HG02759 (cell line): ENCODE measurements at regions not wholly inside any gene's neighbourhood (a gene's known extent, or its start where the extent isn't known, plus 50 kb on each side); places are given as distances from the start of the nearest gene placed in this dataset.
"Not testable (repeated sequence)": the region's sequence is repeated elsewhere in the genome, so short reads cannot be mapped to it uniquely, and the experiment has no call there.

ENCODE experiments used
- ATAC-seq: cut with Tn5 transposase; IDR thresholded peaks from one replicate; pipeline ENCODE4 v1.9.1; 2021; ENCODE audit warnings: mild to moderate bottlenecking, moderate library complexity; ENCODE audit not compliant: unreplicated experiment

- ATAC-seq = no peak
These were observed 72.7 kb upstream of the NALF2 start for GRCh38 chrX:69431420-69431819.

DNA sequence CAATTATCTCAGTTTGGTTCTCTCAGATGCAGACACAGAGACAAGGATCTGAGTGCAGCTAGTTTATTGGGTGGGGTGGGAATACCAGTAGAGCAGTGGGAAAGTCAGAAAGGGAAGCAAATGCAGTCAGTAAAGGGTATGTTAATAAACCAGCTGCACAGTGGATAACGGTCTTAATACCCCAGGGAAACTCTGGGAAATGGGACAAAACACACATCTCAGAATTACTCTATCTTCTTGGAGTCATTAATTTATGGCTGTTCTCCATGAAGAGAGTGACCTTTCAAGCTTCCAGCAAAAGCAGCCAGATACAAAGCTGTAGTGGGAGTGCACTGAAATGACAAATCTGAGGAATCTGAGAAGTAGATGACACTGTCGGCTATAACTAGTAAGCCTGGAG, 73.3 kb upstream of the NALF2 start:
- no peak for ATAC-seq

DNA sequence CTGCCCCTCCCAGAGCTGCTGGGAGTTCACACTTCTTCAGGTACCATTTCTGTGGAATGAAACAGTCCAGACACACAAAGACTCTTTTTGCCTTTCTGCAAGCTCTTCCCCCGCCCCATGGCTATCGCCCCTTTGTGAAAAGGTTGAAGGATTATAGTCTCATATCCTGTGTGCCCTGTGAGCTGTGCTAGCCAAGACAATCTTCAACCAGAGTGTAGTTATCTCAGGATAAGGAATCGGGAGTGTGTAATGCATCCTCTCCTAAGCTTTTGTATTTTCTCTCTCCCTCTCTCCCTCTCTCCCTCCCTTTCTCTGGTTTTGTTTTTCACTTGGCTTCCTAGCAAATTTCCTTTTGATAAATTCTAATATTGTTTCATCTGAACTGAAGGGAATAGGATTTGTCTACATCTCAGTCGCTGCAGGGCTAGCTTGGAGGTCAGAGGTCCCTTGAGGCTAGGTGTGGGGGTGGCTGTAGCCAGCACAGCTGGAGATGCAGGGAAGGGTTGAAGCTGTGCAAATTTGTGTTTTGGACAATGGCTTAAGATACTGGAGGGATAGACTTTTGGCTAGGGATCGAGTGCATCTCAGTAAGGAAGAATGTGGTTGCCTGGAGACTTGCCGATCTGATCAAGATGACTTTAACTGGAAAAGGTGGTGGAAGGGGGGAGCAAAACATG, 74.6 kb upstream of the NALF2 start:
- ATAC-seq = no peak

GRCh38 chrX:69428216-69428615, 75.9 kb upstream of the NALF2 start:
- ATAC-seq = no peak

DNA sequence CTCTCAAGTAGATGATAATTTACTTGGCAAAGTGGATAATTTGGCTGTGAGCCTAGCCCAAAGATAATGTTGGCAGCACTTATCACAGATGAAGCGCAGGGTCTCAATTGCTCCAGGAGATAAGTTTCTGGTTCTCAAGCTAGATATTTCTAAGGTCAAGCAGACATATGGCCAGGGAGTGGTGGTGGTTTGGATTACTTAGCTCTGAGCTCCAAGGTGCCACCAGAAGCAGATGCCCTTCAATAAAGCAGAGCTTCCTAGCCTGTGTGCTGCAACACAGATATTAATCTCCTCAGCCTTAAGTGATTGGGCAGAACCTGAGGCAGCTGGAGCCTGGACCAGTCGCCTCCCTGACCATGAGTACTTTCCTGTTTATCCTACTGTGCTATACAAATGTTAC, 79.2 kb upstream of the NALF2 start:
- no peak for ATAC-seq

DNA sequence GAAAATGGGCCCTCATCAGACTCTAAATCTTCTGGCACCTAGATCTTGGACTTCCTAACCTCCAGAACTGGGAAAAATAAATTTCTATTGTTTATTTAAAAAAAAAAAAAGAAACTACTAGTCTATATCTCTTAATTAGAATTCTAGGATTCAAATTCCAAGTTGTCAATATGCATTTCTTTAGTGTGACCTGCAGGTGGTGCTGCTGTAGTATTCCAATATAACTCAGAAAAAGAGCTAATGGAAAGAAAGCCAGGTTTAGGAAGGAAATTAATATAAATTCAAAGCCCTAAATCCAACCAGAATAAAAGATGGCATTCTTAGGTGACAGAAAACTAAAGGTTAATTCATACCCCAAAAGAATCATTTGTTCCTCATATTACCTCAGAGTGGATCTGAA, 80.0 kb upstream of the NALF2 start:
- no peak for ATAC-seq

DNA sequence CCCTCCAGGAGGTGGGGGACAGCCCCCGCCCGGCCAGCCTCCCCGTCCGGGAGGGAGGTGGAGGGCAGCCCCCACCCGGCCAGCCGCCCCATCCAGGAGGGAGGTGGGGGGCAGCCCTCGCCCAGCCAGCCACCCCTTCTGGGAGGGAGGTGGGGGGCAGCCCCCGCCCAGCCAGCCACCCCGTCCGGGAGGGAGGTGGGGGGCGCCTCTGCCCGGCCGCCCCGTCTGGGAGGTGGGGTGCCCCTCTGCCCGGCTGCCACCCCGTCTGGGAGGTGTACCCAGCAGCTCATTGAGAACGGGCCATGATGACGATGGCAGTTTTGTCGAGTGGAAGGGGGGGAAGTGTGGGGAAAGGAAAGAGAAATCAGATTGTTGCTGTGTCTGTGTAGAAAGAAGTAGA, 81.9 kb upstream of the NALF2 start:
- not testable (repeated sequence) for ATAC-seq

GRCh38 chrX:69415698-69416097, 88.4 kb upstream of the NALF2 start:
- ATAC-seq = no peak

GRCh38 chrX:69412661-69413060, 91.5 kb upstream of the NALF2 start:
- no peak for ATAC-seq

- ATAC-seq = no peak
These were observed 105.2 kb upstream of the NALF2 start for GRCh38 chrX:69398881-69399280.

- ATAC-seq = no peak
These were observed 107.2 kb upstream of the NALF2 start for GRCh38 chrX:69396916-69397315.

DNA sequence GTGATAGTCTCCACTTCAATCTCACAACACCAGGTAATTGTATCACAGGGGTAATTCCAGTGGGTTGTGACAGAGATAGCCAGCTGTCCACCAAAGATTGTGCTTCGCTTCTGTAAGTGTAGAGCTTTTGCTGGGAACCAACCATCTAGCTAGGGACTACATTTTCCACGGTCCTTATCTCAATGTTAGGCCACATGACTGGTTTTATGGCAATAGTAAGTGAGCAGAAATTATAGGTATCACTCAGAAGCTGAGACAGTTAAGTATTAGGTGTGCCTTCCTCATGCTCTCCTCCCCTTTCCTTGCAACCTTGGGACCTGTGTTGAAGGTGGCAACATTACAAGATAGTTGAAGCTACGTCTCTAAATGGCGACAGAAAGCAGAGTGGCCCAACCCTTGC, 108.8 kb upstream of the NALF2 start:
- no peak for ATAC-seq

GRCh38 chrX:69389101-69389501, 115.0 kb upstream of the NALF2 start:
- no peak for ATAC-seq

GRCh38 chrX:69388526-69388925, 115.6 kb upstream of the NALF2 start:
- no peak for ATAC-seq

DNA sequence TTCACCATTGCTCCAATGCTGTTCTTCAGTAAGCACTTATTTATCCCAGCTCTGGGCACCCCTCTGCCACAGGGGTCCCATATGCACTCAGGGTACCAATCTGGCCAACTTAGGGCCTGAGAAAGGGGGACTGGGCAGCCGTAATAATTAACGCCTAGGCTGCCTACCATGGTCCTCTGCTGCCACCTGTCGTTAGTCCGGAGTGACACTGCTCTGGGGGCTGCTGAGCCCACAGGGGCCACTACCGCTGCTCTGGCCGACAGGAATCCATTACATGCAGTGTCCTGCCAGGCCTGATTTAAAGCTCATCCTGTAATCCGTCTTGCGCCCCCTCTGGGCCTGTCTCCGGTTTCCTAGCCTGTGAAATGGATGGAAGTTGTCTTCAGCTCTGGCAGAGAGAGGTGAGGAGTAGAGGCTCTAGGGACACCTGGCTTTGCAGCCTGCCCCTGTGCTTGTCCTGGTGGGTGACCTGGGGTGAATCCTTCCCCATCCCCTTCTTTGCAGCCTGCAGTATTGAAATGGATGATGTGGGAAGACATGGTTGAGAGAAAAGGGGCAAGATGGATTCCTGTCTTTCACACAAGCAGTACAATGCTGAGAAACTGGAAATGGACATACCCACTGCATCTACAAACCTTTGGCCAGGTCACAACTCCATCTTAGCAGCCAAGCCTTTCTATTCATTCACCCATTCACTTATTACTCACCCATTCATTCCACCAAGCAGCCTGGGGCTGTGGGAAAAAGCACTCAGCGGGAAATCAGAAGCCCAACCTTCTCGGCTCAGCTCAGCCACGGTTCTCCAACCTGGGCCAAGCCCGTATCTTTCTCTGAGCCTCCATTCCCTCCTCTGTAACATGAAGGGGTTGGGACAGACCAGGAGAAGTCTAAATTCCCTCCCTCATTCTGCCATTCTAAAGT, 116.3 kb upstream of the NALF2 start:
- ATAC-seq = no peak

DNA sequence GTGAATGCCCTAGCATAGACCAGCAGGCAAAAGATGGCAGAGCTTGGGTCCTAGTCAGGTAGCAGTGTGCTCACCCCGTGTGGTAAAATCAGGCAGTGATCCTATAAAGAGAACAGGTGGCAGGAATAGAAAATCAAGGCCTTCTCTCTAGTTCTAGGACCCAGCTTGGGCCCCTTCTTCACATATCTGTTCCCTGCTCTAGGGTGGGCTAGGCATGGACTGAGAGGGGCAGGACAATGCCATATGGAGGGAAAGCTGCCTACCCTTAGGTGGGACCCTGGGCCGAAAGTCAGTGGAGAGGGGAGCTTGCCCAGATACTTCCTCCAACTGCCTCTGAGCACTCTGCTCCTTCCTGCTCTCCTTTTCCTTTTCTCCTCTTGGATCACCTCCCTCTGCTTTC, 117.4 kb upstream of the NALF2 start:
- ATAC-seq = no peak

GRCh38 chrX:69379412-69379811, 124.7 kb upstream of the NALF2 start:
- no peak for ATAC-seq

- no peak for ATAC-seq
These were observed 129.6 kb upstream of the NALF2 start for GRCh38 chrX:69374569-69374968.

DNA sequence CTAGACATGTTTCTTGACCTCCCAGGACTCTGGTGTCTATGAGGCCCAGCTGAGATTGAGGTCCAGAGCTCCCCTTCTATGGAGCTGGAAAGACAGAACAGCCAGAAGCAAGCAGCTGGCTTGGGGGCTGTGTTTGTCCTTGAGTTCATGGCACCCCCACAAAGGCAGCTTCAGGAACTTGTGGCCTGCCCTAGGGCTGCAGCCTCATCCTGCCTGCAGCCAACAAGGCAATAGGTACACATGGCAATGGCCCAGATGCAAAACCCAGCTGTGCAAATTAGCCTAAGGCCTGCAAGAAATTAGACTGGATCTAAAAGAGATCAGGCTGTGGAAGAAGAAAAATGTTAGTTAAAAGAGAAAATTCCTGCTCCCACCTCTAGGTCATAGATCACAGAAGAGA, 131.7 kb upstream of the NALF2 start:
- no peak for ATAC-seq

- no peak for ATAC-seq
These were observed 133.0 kb upstream of the NALF2 start for GRCh38 chrX:69371159-69371558.

DNA sequence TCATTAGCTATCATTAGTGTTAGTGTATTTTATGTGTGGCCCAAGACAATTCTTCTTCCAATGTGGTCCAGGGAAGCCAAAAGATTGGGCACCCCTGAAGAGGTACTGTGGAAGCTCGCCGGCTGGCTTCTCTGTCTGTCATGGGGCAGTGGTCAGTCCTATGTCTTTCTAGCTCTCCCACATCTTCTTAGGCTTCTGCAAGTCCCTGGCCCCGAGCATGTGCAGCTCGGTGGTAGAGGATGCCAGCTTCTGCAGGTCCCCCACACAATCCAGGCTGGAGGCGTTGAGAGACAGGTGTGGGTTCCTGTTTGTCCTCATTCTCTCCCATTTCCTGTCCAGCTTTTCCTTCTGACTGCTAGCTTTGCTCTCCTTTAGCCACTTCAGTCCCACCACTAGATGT, 134.1 kb upstream of the NALF2 start:
- no peak for ATAC-seq

GRCh38 chrX:69366183-69366582, 137.9 kb upstream of the NALF2 start:
- no peak for ATAC-seq
